HepG2 (cell line): ENCODE measurements at regions not wholly inside any gene's neighbourhood (a gene's known extent, or its start where the extent isn't known, plus 50 kb on each side); places are given as distances from the start of the nearest gene placed in this dataset.

Experiments used
- ATAC-seq: fragments of 200-7000 bp; cut with Tn5 transposase; 3 replicates; pipeline ENCODE4 v1.9.1; 2020; ENCODE audit warnings: mild to moderate bottlenecking, moderate library complexity
- BruUV-seq: library from RNA; stranded (reverse); fragments of 400-500 nt; replicated peaks from 2 replicates; lab custom pipeline; 2021; lab: Mats Ljungman, UMichigan
- CTCF ChIA-PET: fragments of 300-600 bp; formaldehyde crosslinking; extraction: SDS; loops from one replicate; lab custom pipeline; 2021; ENCODE audit warnings: low total read pairs, inconsistent platforms, low intra/inter-chr PET ratio; lab: Yijun Ruan, JAX
- POLR2A ChIA-PET: fragments of 350-600 bp; sonication (Branson Sonifier 250); formaldehyde crosslinking; loops from one replicate; lab custom pipeline; 2020; ENCODE audit warnings: antibody characterized with exemption, inconsistent platforms; lab: Yijun Ruan, JAX
- DNase-seq: peaks from one replicate; pipeline ENCODE4 v3.0.0-alpha.2; 2015; ENCODE audit warnings: low spot score
- FAIRE-seq: peaks from 3 replicates; lab custom pipeline; 2011; peaks lifted over from hg19 to GRCh38; lab: Jason Lieb, UNC
- H2AFZ ChIP-seq: one replicate; pipeline ENCODE4 v1.6.1; 2011; ENCODE audit warnings: low read length, inconsistent platforms
- H3K27ac ChIP-seq: fragments of 300-600 bp; 3 replicates; pipeline ENCODE4 v1.8.0; 2011; ENCODE audit warnings: mixed run types, mild to moderate bottlenecking, mixed read lengths, low read length, inconsistent platforms; ENCODE audit not compliant: insufficient read depth; ENCODE audit errors: extremely low read length
- H3K27me3 ChIP-seq, 2 experiments: fragments of 200-600 bp in 1 of 2; 2 replicates in 1 of 2; 3 replicates in 1 of 2; pipeline versions ENCODE4 v1.6.0 to v1.8.0; 2011; ENCODE audit warnings: low read length in 2 of 2, mild to moderate bottlenecking in 2 of 2, moderate library complexity in 2 of 2, inconsistent platforms in 1 of 2; ENCODE audit not compliant: insufficient read depth in 2 of 2, control insufficient read depth in 1 of 2
- H3K36me3 ChIP-seq, 2 experiments: fragments of 200-600 bp in 1 of 2; replicated peaks in 1 of 2; 2 replicates in 1 of 2; 3 replicates in 1 of 2; pipeline versions ENCODE4 v1.5.1 to v1.8.0; 2011; ENCODE audit warnings: low read length in 2 of 2, inconsistent platforms in 1 of 2; ENCODE audit not compliant: insufficient read depth in 2 of 2, control insufficient read depth in 1 of 2
- H3K4me1 ChIP-seq: 2 replicates; pipeline ENCODE4 v1.5.1; 2012; ENCODE audit warnings: low read length, inconsistent platforms; ENCODE audit not compliant: insufficient read depth
- H3K4me2 ChIP-seq: 2 replicates; pipeline ENCODE4 v1.6.0; 2011; ENCODE audit warnings: low read depth, low read length, inconsistent platforms
- H3K4me3 ChIP-seq, 3 experiments: fragments of 200-600 bp in 1 of 3; sonication (generic), shearing (Covaris generic) in 1 of 3; replicated peaks in 1 of 3; 2 replicates each; pipeline ENCODE4 v1.5.1; 2011 to 2016; ENCODE audit warnings: low read length in 3 of 3, inconsistent platforms in 2 of 3, low read depth in 2 of 3, mild to moderate bottlenecking in 2 of 3, control low read depth in 1 of 3, mixed read lengths in 1 of 3; ENCODE audit not compliant: insufficient read depth in 1 of 3
- H3K79me2 ChIP-seq: one replicate; pipeline ENCODE4 v1.6.1; 2011; ENCODE audit warnings: low read length, inconsistent platforms; ENCODE audit not compliant: insufficient read depth
- H3K9ac ChIP-seq: 2 replicates; pipeline ENCODE4 v1.6.0; 2011; ENCODE audit warnings: mild to moderate bottlenecking, low read depth, low read length, inconsistent platforms; ENCODE audit not compliant: insufficient read depth
- H3K9me3 ChIP-seq: 2 replicates; pipeline ENCODE4 v1.5.1; 2012; ENCODE audit warnings: mild to moderate bottlenecking, low read length
- H4K20me1 ChIP-seq: 2 replicates; pipeline ENCODE4 v1.6.0; 2011; ENCODE audit warnings: inconsistent platforms, mild to moderate bottlenecking, low read length, moderate library complexity; ENCODE audit not compliant: insufficient read depth
- KDM6A ChIP-seq: IDR thresholded peaks from 2 replicates; pipeline ENCODE4 v1.6.1; 2016; ENCODE audit warnings: low read depth
- RBM22 ChIP-seq: fragments of 200-400 bp; formaldehyde crosslinking; optimal IDR thresholded peaks from 2 replicates; pipeline ENCODE3; 2017; ENCODE audit warnings: mild to moderate bottlenecking, low read length, moderate library complexity
- ZFP37 ChIP-seq: sonication (generic); formaldehyde crosslinking; IDR thresholded peaks from 2 replicates; pipeline ENCODE4 v1.4.0; 2020; ENCODE audit warnings: missing genetic modification reagents, borderline replicate concordance
- ZNF224 ChIP-seq: sonication (generic); formaldehyde crosslinking; IDR thresholded peaks from 2 replicates; pipeline ENCODE4 v1.5.0; 2020; ENCODE audit warnings: mild to moderate bottlenecking, missing genetic modification reagents
- ZNF577 ChIP-seq: sonication (generic); formaldehyde crosslinking; IDR thresholded peaks from 2 replicates; pipeline ENCODE4 v1.4.0; 2020; ENCODE audit warnings: mild to moderate bottlenecking, low read depth, missing genetic modification reagents, borderline replicate concordance
- ZNF749 ChIP-seq: sonication (generic); formaldehyde crosslinking; IDR thresholded peaks from 2 replicates; pipeline ENCODE4 v1.8.0; 2022; ENCODE audit warnings: mild to moderate bottlenecking, missing genetic modification reagents, moderate library complexity, borderline replicate concordance
- WGBS: methylation state at CpG from one replicate; pipeline ENCODE4 v1.1.6; 2017; ENCODE audit warnings: low lambda C conversion rate; 5-methylcytosine and 5-hydroxymethylcytosine counted together
- in situ Hi-C: cut with HindIII; loops from 2 replicates; pipeline ENCODE4 v1.10.0; 2017; ENCODE audit warnings: low pct_unique_long_range_greater_than_20kb; ENCODE audit not compliant: extremely low pct_ligation_motif_present
- intact Hi-C: fragments of 100-400 bp; cut with micrococcal nuclease; formaldehyde crosslinking; loops from one replicate; pipeline ENCODE4 v1.10.0; 2022; ENCODE audit not compliant: unreplicated experiment
- TF ChIP-seq, protein P1 (sequence below): sonication (generic); formaldehyde crosslinking; conservative IDR thresholded peaks from 2 replicates; pipeline ENCODE4 v1.5.0; 2020; ENCODE audit warnings: missing genetic modification reagents
- TF ChIP-seq, protein P2 (sequence below): sonication (generic); formaldehyde crosslinking; IDR thresholded peaks from 2 replicates; pipeline ENCODE4 v1.5.0; 2020; ENCODE audit warnings: mild to moderate bottlenecking, missing genetic modification reagents
- TF ChIP-seq, protein P3 (sequence below): sonication (generic); formaldehyde crosslinking; IDR thresholded peaks from 2 replicates; pipeline ENCODE4 v1.5.0; 2020; ENCODE audit warnings: mild to moderate bottlenecking, missing genetic modification reagents, borderline replicate concordance
- TF ChIP-seq, protein P4 (sequence below): sonication (generic); formaldehyde crosslinking; IDR thresholded peaks from 2 replicates; pipeline ENCODE4 v1.4.0; 2020; ENCODE audit warnings: mild to moderate bottlenecking, missing genetic modification reagents

DNA sequence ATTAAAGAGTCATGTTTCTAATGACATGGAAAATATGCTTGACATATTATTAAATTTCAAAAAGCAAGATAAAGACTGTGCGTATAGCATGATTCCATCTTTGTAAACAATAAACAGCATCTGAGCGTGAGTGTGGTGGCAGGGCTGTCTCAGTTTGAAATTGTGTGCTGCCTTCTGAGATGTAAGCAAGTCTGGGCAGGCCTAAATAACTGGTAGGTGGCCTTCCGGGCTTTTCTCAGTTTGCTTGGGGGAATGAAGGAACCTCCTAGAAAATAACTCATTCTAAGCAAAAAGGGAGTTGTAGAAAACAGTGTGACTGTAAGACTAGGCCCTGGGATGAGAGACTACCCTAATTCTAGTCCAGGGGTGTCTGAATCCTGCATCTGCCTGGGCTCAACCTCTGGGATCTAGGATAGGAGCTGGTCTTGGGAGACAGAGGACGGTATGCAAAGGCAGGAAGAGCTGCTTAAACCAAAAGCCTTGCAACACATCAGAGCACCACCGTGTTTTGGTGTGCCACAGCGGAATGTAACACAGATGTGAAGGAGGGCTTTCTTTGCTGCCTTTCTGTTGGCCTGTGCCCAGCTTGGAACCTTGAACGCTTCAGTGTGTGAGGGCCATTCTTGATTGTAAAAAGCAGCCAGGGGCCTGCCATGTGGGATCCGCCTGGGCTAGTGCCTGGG is 63.5 kb upstream of the L3MBTL3 start:
- Histone ChIP-seq H4K20me1 (no peaks in the 10 kb centered on the region), H2AFZ (no peak overlapping the region), H3K9me3 (no peaks in the 10 kb centered on the region), H3K4me2 (no peak overlapping the region), H3K9ac (no peak overlapping the region), H3K27ac (no peak overlapping the region), H3K36me3 (no peaks in the 10 kb centered on the region), H3K27me3 (peaks cover 0 to 4% of the 10 kb centered on the region in 2 experiments; a peak in 2 of 5 replicates), H3K4me1 (no peaks in the 10 kb centered on the region), H3K79me2 (no peaks in the 10 kb centered on the region), H3K4me3 (no peak overlapping the region)
- no peak for FAIRE-seq
- in situ Hi-C loops (no loop called here), intact Hi-C loops (no loop called here)
- POLR2A ChIA-PET: no interaction called here
- no peak for DNase-seq
- WGBS: 23% methylated on average over 8 of the region's 8 CpGs
- CTCF ChIA-PET: no interaction called here
- no TSS peak for BruUV-seq
- peak; percentile 35; the same call in 2 of the 3 replicates for ATAC-seq
- TF ChIP-seq, protein P1, sequence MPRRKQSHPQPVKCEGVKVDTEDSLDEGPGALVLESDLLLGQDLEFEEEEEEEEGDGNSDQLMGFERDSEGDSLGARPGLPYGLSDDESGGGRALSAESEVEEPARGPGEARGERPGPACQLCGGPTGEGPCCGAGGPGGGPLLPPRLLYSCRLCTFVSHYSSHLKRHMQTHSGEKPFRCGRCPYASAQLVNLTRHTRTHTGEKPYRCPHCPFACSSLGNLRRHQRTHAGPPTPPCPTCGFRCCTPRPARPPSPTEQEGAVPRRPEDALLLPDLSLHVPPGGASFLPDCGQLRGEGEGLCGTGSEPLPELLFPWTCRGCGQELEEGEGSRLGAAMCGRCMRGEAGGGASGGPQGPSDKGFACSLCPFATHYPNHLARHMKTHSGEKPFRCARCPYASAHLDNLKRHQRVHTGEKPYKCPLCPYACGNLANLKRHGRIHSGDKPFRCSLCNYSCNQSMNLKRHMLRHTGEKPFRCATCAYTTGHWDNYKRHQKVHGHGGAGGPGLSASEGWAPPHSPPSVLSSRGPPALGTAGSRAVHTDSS (CRISPR knock-in tag): no peak
- TF ChIP-seq, protein P2, sequence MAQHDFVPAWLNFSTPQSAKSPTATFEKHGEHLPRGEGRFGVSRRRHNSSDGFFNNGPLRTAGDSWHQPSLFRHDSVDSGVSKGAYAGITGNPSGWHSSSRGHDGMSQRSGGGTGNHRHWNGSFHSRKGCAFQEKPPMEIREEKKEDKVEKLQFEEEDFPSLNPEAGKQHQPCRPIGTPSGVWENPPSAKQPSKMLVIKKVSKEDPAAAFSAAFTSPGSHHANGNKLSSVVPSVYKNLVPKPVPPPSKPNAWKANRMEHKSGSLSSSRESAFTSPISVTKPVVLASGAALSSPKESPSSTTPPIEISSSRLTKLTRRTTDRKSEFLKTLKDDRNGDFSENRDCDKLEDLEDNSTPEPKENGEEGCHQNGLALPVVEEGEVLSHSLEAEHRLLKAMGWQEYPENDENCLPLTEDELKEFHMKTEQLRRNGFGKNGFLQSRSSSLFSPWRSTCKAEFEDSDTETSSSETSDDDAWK (CRISPR knock-in tag): no peak
- TF ChIP-seq ZNF749 (CRISPR knock-in tag) (no peak), ZFP37 (CRISPR knock-in tag) (no peak), RBM22 (no peak), ZNF224 (CRISPR knock-in tag) (no peak), KDM6A (CRISPR knock-in tag) (no peak), ZNF577 (CRISPR knock-in tag) (no peak)
- TF ChIP-seq, protein P3, sequence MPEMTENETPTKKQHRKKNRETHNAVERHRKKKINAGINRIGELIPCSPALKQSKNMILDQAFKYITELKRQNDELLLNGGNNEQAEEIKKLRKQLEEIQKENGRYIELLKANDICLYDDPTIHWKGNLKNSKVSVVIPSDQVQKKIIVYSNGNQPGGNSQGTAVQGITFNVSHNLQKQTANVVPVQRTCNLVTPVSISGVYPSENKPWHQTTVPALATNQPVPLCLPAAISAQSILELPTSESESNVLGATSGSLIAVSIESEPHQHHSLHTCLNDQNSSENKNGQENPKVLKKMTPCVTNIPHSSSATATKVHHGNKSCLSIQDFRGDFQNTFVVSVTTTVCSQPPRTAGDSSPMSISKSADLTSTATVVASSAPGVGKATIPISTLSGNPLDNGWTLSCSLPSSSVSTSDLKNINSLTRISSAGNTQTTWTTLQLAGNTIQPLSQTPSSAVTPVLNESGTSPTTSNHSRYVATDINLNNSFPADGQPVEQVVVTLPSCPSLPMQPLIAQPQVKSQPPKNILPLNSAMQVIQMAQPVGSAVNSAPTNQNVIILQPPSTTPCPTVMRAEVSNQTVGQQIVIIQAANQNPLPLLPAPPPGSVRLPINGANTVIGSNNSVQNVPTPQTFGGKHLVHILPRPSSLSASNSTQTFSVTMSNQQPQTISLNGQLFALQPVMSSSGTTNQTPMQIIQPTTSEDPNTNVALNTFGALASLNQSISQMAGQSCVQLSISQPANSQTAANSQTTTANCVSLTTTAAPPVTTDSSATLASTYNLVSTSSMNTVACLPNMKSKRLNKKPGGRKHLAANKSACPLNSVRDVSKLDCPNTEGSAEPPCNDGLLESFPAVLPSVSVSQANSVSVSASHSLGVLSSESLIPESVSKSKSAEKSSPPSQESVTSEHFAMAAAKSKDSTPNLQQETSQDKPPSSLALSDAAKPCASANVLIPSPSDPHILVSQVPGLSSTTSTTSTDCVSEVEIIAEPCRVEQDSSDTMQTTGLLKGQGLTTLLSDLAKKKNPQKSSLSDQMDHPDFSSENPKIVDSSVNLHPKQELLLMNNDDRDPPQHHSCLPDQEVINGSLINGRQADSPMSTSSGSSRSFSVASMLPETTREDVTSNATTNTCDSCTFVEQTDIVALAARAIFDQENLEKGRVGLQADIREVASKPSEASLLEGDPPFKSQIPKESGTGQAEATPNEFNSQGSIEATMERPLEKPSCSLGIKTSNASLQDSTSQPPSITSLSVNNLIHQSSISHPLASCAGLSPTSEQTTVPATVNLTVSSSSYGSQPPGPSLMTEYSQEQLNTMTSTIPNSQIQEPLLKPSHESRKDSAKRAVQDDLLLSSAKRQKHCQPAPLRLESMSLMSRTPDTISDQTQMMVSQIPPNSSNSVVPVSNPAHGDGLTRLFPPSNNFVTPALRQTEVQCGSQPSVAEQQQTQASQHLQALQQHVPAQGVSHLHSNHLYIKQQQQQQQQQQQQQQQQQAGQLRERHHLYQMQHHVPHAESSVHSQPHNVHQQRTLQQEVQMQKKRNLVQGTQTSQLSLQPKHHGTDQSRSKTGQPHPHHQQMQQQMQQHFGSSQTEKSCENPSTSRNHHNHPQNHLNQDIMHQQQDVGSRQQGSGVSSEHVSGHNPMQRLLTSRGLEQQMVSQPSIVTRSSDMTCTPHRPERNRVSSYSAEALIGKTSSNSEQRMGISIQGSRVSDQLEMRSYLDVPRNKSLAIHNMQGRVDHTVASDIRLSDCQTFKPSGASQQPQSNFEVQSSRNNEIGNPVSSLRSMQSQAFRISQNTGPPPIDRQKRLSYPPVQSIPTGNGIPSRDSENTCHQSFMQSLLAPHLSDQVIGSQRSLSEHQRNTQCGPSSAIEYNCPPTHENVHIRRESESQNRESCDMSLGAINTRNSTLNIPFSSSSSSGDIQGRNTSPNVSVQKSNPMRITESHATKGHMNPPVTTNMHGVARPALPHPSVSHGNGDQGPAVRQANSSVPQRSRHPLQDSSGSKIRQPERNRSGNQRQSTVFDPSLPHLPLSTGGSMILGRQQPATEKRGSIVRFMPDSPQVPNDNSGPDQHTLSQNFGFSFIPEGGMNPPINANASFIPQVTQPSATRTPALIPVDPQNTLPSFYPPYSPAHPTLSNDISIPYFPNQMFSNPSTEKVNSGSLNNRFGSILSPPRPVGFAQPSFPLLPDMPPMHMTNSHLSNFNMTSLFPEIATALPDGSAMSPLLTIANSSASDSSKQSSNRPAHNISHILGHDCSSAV (CRISPR knock-in tag): no peak
- TF ChIP-seq, protein P4, sequence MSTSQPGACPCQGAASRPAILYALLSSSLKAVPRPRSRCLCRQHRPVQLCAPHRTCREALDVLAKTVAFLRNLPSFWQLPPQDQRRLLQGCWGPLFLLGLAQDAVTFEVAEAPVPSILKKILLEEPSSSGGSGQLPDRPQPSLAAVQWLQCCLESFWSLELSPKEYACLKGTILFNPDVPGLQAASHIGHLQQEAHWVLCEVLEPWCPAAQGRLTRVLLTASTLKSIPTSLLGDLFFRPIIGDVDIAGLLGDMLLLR: no peak
